Kidney (tissue), 13 donors: ENCODE measurements at regions not wholly inside any gene's neighbourhood (a gene's known extent, or its start where the extent isn't known, plus 50 kb on each side); places are given as distances from the start of the nearest gene placed in this dataset.

Experiments
- DNase-seq, 5 donors: peaks; one replicate each; pipeline ENCODE4 v3.0.0-alpha.2; 2013 to 2020
- FAIRE-seq: peaks from 2 replicates; lab custom pipeline; 2012; peaks lifted over from hg19 to GRCh38; lab: Jason Lieb, UNC
- H3K27ac ChIP-seq, 2 donors: one replicate each; pipeline ENCODE4 v1.7.0; 2013; ENCODE audit warnings: low read depth in 2 of 2, low read length in 2 of 2, inconsistent platforms in 1 of 2
- H3K27me3 ChIP-seq: one replicate; pipeline ENCODE4 v1.7.1; 2013; ENCODE audit warnings: low read length, inconsistent platforms; ENCODE audit not compliant: control insufficient read depth, insufficient read depth
- H3K36me3 ChIP-seq, 3 donors: one replicate each; pipeline versions ENCODE4 v1.7.0 to v1.7.1; 2013; ENCODE audit warnings: low read length in 3 of 3, control low read depth in 1 of 3, inconsistent platforms in 1 of 3; ENCODE audit not compliant: insufficient read depth in 3 of 3, control insufficient read depth in 2 of 3
- H3K4me1 ChIP-seq, 3 donors: one replicate each; pipeline versions ENCODE4 v1.7.0 to v1.7.1; 2013; ENCODE audit warnings: low read length in 3 of 3, inconsistent platforms in 1 of 3, low read depth in 1 of 3; ENCODE audit not compliant: control insufficient read depth in 2 of 3, insufficient read depth in 2 of 3
- H3K4me3 ChIP-seq, 3 donors: one replicate each; pipeline versions ENCODE4 v1.7.0 to v1.8.1; 2013; ENCODE audit warnings: low read length in 3 of 3, control low read depth in 1 of 3, inconsistent platforms in 1 of 3
- H3K9ac ChIP-seq, 3 donors: one replicate each; pipeline versions ENCODE4 v1.7.0 to v1.7.1; 2013; ENCODE audit warnings: low read length in 3 of 3, control low read depth in 1 of 3, inconsistent platforms in 1 of 3
- H3K9me3 ChIP-seq, 3 donors: one replicate each; pipeline versions ENCODE4 v1.7.0 to v1.7.1; 2013; ENCODE audit warnings: low read length in 3 of 3, control low read depth in 1 of 3, inconsistent platforms in 1 of 3; ENCODE audit not compliant: control insufficient read depth in 2 of 3, insufficient read depth in 1 of 3
- CTCF ChIP-seq: IDR thresholded peaks from 3 replicates; pipeline ENCODE4 v1.5.1; 2012; ENCODE audit warnings: mild to moderate bottlenecking, moderate library complexity, borderline replicate concordance; ENCODE audit not compliant: insufficient read depth; ENCODE audit errors: extremely low read depth
- intact Hi-C: fragments of 100-400 bp; cut with DNase I; formaldehyde crosslinking; loops from one replicate; pipeline ENCODE4 v1.11.1; 2022
- donor health status: control.
- donor health status: control.
- donor health status: control.
- donor health status: control.
- donor health status: control.
- donor health status: DM: yes; HTN: yes; CAD: no.
- donor health status: Normal renal cell carcinoma (clear cell type).

- TF ChIP-seq CTCF = no peak
- Histone ChIP-seq H3K4me3 (no peak overlapping the region), H3K9me3 (no peaks in the 10 kb centered on the region), H3K27me3 (no peaks in the 10 kb centered on the region), H3K36me3 (no peaks in the 10 kb centered on the region), H3K27ac (no peak overlapping the region), H3K9ac (no peak overlapping the region), H3K4me1 (no peaks in the 10 kb centered on the region)
- intact Hi-C loops = no loop called here
- DNase-seq (peak in 1 of 5 donors; percentile 61), FAIRE-seq (no peak)
Observed at GRCh38 chrX:99717716-99718115, 692.4 kb downstream of the PCDH19 start.

- Histone ChIP-seq H3K4me3 (no peak overlapping the region), H3K9me3 (no peaks in the 10 kb centered on the region), H3K36me3 (no peaks in the 10 kb centered on the region), H3K4me1 (no peaks in the 10 kb centered on the region), H3K27ac (no peak overlapping the region), H3K27me3 (no peaks in the 10 kb centered on the region), H3K9ac (no peak overlapping the region)
- no peak for TF ChIP-seq CTCF
- FAIRE-seq = no peak
- no peak for DNase-seq
- intact Hi-C loops = no loop called here
Observed at GRCh38 chrX:99705701-99706100, 704.4 kb downstream of the PCDH19 start.

- DNase-seq (no peak), FAIRE-seq (no peak)
- Histone ChIP-seq H3K4me1 (no peaks in the 10 kb centered on the region), H3K36me3 (no peaks in the 10 kb centered on the region), H3K9me3 (no peaks in the 10 kb centered on the region), H3K27ac (no peak overlapping the region), H3K27me3 (no peaks in the 10 kb centered on the region), H3K9ac (no peak overlapping the region), H3K4me3 (no peak overlapping the region)
- no peak for TF ChIP-seq CTCF
- intact Hi-C loops = no loop called here
Observed at GRCh38 chrX:99703473-99703872, 706.6 kb downstream of the PCDH19 start.

GRCh38 chrX:99698451-99698850 lies 711.6 kb downstream of the PCDH19 start:
- Histone ChIP-seq H3K36me3 (no peaks in the 10 kb centered on the region), H3K9ac (no peak overlapping the region), H3K27ac (no peak overlapping the region), H3K9me3 (no peaks in the 10 kb centered on the region), H3K4me3 (no peak overlapping the region), H3K27me3 (no peaks in the 10 kb centered on the region), H3K4me1 (no peaks in the 10 kb centered on the region)
- no peak for FAIRE-seq
- DNase-seq = no peak
- intact Hi-C loops = no loop called here
- TF ChIP-seq CTCF = no peak
